Adrenal gland (tissue), 9 donors: ENCODE measurements at regions not wholly inside any gene's neighbourhood (a gene's known extent, or its start where the extent isn't known, plus 50 kb on each side); places are given as distances from the start of the nearest gene placed in this dataset.

Experiments
- DNase-seq, 7 donors: peaks; one replicate each; pipeline ENCODE4 v3.0.0-alpha.2; 2019 to 2020
- H3K27ac ChIP-seq, 5 donors: fragments of 200-600 bp; sonication (generic) in 4 of 5; 1 replicate in 3 of 5; 2 replicates in 2 of 5; pipeline versions ENCODE4 v1.5.1 to v1.8.0; 2016 to 2020; ENCODE audit warnings: mild to moderate bottlenecking in 1 of 5
- H3K27me3 ChIP-seq: fragments of 200-600 bp; 2 replicates; pipeline ENCODE4 v1.8.0; 2021
- H3K36me3 ChIP-seq, 2 donors: fragments of 200-600 bp; replicated peaks in 1 of 2; 1 replicate in 1 of 2; 2 replicates in 1 of 2; pipeline versions ENCODE4 v1.5.1 to v1.8.0; 2018 to 2022
- H3K4me1 ChIP-seq, 2 donors: fragments of 200-600 bp; replicated peaks in 1 of 2; 1 replicate in 1 of 2; 2 replicates in 1 of 2; pipeline versions ENCODE4 v1.5.1 to v1.8.0; 2018 to 2021
- H3K4me3 ChIP-seq, 4 donors: fragments of 200-600 bp; sonication (generic) in 3 of 4; one replicate each; pipeline ENCODE4 v1.5.1; 2016 to 2018
- H3K9me3 ChIP-seq, 3 donors: fragments of 200-600 bp; sonication (generic) in 1 of 3; replicated peaks in 1 of 3; 1 replicate in 2 of 3; 2 replicates in 1 of 3; pipeline versions ENCODE4 v1.5.1 to v1.8.0; 2016 to 2021
- POLR2A ChIP-seq, 2 donors: fragments of 450-650 bp; IDR thresholded peaks; one replicate each; pipeline ENCODE4 v1.6.1; 2017; ENCODE audit warnings: antibody characterized with exemption in 2 of 2, mild to moderate bottlenecking in 2 of 2, moderate library complexity in 1 of 2
- WGBS, 4 donors: extraction: QIAGEN DNeasy Blood & Tissue Kit in 2 of 4; methylation state at CpG; one replicate each; pipeline versions ENCODE4 v1.1.5 to v1.1.7; 2013 to 2017; 5-methylcytosine and 5-hydroxymethylcytosine counted together
- intact Hi-C, 2 donors: fragments of 100-400 bp; cut with DNase I; formaldehyde crosslinking; loops; one replicate each; pipeline versions ENCODE4 v1.14.1 to v1.15.0; 2022 to 2023
- TF ChIP-seq, protein P1 (sequence below), 6 experiments: fragments of 450-650 bp in 4 of 6; fragments of 200-600 bp in 2 of 6; sonication (generic) in 1 of 6; IDR thresholded peaks; 1 replicate in 5 of 6; 2 replicates in 1 of 6; pipeline versions ENCODE4 v1.5.1 to v1.8.0; 2016 to 2021; ENCODE audit warnings: antibody characterized with exemption in 6 of 6, mild to moderate bottlenecking in 2 of 6, moderate library complexity in 1 of 6
- donor health status: healthy with polysubstance abuse.
- donor health status: Bipolar disorder and iron deficiency.
- donor health status: DM: yes; HTN: yes; CAD: no.
- donor health status: DM: no; HTN: no; CAD: no.
- donor health status: DM: no; HTN: no; CAD: no.

DNA sequence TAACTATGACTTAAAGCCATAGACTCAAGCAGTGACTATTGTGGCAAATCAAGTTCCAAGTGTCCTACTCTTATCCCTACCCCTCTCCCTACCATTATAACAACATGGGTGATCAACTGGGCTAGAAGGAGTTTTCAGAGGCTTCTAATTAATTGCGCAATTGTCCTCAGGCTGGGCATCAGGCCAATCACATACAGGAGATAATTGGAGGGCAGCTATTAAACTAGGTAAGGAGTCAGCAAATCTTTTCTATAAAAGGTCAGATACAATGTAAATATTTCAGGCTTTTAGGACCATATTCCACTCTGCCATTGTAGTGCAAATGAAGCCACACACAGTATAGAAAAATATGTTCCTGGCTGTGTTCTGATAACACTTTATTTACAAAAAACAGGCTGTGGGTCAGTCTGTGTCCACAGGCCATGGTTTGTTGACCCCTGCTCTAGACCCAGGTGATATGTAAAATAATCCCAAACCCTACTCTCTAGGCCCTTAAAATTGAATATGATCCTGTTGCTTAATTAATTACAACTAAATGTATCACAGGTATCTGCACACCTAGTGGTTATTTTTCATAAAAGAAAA is 141.4 kb upstream of the PIK3R1 start:
- Histone ChIP-seq H3K4me3 (no peak overlapping the region), H3K4me1 (no peaks in the 10 kb centered on the region), H3K36me3 (no peaks in the 10 kb centered on the region), H3K27ac (no peak overlapping the region), H3K9me3 (no peaks in the 10 kb centered on the region), H3K27me3 (no peaks in the 10 kb centered on the region)
- intact Hi-C loops: no loop called here
- WGBS, 4 donors: 70 to 85% (median 80%) methylated on average over 1 of the region's 1 CpG
- peak in 6 of 7 donors; percentile 21 to 73 (median 44) for DNase-seq
- TF ChIP-seq POLR2A (IDR thresholded peaks at IDR 0.05): no peak
- TF ChIP-seq, protein P1, sequence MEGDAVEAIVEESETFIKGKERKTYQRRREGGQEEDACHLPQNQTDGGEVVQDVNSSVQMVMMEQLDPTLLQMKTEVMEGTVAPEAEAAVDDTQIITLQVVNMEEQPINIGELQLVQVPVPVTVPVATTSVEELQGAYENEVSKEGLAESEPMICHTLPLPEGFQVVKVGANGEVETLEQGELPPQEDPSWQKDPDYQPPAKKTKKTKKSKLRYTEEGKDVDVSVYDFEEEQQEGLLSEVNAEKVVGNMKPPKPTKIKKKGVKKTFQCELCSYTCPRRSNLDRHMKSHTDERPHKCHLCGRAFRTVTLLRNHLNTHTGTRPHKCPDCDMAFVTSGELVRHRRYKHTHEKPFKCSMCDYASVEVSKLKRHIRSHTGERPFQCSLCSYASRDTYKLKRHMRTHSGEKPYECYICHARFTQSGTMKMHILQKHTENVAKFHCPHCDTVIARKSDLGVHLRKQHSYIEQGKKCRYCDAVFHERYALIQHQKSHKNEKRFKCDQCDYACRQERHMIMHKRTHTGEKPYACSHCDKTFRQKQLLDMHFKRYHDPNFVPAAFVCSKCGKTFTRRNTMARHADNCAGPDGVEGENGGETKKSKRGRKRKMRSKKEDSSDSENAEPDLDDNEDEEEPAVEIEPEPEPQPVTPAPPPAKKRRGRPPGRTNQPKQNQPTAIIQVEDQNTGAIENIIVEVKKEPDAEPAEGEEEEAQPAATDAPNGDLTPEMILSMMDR (IDR thresholded peaks at IDR 0.05): no peak

DNA sequence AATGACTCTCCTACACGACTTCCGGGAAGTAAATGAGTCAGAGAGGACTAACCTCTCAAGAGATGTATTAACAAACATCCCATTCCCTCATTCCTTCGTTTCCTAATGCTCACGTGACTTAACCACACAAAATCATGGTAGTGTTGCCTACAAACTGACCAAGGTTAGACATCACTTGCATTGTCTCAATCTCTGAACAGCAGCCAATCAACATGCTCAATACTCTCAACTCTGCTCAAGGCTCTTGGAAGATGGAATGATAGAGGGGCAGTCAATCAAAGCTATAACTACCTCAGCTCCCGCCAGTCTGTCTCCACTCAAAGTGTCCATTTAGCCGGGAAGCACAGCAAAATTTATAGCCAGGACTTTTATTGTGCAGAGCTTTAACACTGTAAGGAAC is 143.8 kb upstream of the PIK3R1 start:
- WGBS, 4 donors: 58 to 68% (median 64%) methylated on average over 6 of the region's 6 CpGs
- Histone ChIP-seq H3K36me3 (no peaks in the 10 kb centered on the region), H3K9me3 (peaks cover 0 to under 1% (median 0%) of the 10 kb centered on the region in 3 donors), H3K27ac (no peak overlapping the region), H3K4me3 (no peak overlapping the region), H3K27me3 (no peaks in the 10 kb centered on the region), H3K4me1 (peaks cover 0 to 3% of the 10 kb centered on the region in 2 donors)
- no peak for DNase-seq
- TF ChIP-seq, protein P1 (IDR thresholded peaks at IDR 0.05): no peak
- no peak for TF ChIP-seq POLR2A (IDR thresholded peaks at IDR 0.05)
- intact Hi-C loops: no loop called here

DNA sequence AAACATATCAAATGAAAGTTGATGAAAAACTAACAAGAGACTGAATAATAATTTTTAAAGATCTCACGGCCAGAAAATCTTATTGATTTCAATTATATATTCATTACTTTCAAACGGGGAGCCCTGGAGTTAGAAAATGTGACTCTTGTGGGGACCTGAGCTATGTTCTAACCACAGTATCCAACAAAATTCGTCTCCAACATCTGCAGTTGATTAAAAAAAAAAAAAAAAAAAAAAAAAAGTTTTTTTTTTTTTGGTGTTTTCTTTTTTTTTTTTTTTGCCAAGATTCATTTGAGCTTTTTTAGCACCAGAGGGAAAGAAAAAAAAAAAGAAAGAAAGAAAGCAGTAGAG is 144.3 kb upstream of the PIK3R1 start:
- H3K9me3 ChIP-seq: peaks cover 0 to 5% (median 0%) of the 10 kb centered on the region in 3 donors
- intact Hi-C loops: no loop called here
- no peak overlapping the region for H3K27ac ChIP-seq
- no peak for TF ChIP-seq POLR2A (IDR thresholded peaks at IDR 0.05)
- TF ChIP-seq, protein P1 (IDR thresholded peaks at IDR 0.05): no peak
- peaks cover 0 to 3% of the 10 kb centered on the region in 2 donors for H3K4me1 ChIP-seq
- DNase-seq: no peak
- H3K4me3 ChIP-seq: no peak overlapping the region
- H3K27me3 ChIP-seq: no peaks in the 10 kb centered on the region
- 60 to 73% (median 69%) methylated on average over 3 of the region's 3 CpGs for WGBS, 4 donors
- no peaks in the 10 kb centered on the region for H3K36me3 ChIP-seq

DNA sequence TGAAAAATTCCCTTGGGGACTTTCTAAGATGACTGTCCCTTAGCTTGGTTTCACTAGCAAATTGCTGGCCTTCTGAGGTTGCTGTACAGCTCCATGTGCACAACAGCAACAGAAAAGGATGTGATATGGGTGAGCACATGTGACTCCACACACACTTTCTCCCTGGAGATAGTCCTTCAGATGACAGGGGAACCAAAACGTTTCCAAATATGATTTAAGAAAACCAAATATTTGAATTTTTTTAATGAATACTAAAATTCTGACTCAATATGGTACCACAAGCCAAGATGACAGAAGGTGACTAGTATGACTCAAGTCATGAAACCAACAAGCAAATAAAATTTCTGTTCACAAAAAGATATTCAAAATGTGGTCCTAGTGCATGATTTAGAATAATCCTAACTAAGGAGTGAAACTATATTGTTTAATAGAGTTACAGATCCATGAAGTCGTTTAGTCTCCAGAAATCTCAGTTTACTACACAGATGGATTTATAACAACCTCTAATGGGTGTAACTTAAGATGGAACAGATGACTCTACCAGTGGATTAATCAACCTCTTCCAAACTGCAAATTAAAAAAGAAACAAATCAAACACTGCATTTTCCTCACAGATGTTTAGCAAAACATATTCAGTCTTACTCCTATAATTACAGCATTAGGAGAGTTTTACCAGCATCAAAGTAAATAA is 144.8 kb upstream of the PIK3R1 start:
- WGBS, 4 donors: 37 to 48% (median 43%) methylated on average over 2 of the region's 2 CpGs
- no peak overlapping the region for H3K27ac ChIP-seq

More for the DNA sequence above, 144.8 kb upstream of the PIK3R1 start:
- Histone ChIP-seq H3K9me3 (peaks cover 0 to 11% (median 0%) of the 10 kb centered on the region in 3 donors), H3K36me3 (no peaks in the 10 kb centered on the region), H3K27me3 (no peaks in the 10 kb centered on the region), H3K4me1 (peaks cover 0 to 3% of the 10 kb centered on the region in 2 donors), H3K4me3 (no peak overlapping the region)
- TF ChIP-seq, protein P1 (IDR thresholded peaks at IDR 0.05): no peak
- TF ChIP-seq POLR2A (IDR thresholded peaks at IDR 0.05): no peak
- intact Hi-C loops: no loop called here
- DNase-seq: no peak
